Suppressor macrophage (primary cell): ENCODE measurements at regions not wholly inside any gene's neighbourhood (a gene's known extent, or its start where the extent isn't known, plus 50 kb on each side); places are given as distances from the start of the nearest gene placed in this dataset.
"Not testable (repeated sequence)": the region's sequence is repeated elsewhere in the genome, so short reads cannot be mapped to it uniquely, and the experiment has no call there.

Experiments used
- DNase-seq, 4 experiments: peaks; one replicate each; pipeline ENCODE4 v3.0.0-alpha.2; 2020 to 2022

DNA sequence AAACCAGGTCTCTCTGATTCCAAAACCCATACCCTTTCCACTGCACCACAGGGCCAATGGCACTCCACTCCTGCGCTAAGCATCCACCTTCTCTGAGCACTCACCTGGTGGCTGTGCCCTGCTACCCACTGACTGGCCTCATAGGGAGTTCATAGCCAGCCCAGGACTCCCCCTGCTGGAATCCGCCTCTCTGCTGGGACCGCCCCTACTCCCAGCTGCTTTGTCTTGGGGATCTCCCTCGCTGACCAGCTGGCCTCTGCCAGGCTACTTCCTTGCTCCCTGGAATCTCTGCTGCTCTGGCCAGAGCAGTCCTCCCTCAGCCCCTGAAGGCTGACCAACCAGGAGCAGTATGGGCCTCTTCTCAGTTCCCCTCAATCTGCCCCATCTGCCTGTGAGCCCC, 129.7 kb downstream of the FAXC start:
- DNase-seq = peak in 1 of 4 experiments; percentile 2

DNA sequence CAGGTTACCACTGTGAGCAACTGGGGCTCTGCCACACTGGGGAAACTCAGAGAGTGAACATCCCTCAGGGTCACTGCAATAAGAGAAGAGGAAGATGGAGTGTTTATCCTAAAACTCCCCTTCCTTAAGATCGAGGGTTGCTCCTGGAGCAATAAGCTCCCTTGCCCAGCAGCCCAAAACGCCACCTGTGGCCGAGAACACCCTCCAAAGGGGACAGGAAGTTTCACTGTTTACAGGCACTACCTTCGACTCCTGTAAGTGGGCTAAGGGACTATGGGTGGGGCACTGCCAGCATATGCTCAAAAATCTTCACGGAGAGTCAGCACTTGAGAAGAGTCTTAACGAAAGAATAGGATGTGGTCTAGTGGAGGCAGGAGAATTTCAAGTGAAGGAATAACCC, 132.5 kb downstream of the FAXC start:
- DNase-seq = no peak

DNA sequence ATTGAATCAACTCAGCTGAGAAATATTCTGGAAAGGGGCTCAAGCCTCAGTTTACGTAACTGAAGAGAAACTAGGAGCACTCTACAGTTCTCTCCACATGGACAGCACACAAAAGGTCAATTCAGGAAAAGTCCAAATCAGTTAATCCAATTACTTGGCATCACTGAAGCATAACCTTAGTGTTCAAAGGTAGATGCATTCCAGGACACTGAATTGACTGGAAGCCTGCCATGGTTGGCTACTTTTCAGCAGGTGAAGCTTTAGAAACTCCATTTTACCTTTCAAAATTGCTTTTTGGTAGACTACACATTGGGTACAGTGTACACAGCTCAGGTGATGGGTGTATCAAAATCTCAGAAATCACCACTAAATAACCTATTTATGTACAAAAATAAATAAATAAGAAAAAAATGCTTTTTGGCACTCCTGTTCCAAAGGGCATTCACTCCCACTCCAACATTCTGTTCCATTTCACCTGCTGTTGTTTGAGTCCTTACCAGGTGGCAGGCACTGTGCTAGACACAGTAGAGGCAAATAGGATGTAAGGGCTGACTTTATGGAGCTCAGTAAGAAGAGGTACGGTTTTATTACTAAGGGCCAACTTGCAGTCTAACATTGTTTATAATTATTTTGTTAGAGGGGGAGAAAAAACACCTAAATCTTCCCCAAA, 153.4 kb downstream of the FAXC start:
- no peak for DNase-seq

DNA sequence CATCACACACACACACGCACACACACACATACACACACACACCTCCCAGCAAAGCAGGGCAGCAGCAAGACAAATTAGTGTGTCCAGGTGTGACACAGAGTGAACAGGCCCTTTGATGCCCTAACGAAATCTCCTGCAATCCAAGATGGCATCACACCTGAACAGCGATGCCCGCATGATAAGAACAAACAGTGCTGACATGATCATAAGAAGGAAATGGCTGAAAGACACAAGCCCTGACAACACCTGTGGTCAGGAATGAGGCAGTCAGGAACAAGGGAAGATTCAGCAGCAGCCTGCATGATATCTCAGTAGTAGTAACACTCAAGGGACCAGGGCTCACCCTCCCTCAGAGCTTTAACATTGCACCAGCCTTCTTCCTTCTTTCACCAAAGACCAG, 156.9 kb downstream of the FAXC start:
- DNase-seq = no peak

DNA sequence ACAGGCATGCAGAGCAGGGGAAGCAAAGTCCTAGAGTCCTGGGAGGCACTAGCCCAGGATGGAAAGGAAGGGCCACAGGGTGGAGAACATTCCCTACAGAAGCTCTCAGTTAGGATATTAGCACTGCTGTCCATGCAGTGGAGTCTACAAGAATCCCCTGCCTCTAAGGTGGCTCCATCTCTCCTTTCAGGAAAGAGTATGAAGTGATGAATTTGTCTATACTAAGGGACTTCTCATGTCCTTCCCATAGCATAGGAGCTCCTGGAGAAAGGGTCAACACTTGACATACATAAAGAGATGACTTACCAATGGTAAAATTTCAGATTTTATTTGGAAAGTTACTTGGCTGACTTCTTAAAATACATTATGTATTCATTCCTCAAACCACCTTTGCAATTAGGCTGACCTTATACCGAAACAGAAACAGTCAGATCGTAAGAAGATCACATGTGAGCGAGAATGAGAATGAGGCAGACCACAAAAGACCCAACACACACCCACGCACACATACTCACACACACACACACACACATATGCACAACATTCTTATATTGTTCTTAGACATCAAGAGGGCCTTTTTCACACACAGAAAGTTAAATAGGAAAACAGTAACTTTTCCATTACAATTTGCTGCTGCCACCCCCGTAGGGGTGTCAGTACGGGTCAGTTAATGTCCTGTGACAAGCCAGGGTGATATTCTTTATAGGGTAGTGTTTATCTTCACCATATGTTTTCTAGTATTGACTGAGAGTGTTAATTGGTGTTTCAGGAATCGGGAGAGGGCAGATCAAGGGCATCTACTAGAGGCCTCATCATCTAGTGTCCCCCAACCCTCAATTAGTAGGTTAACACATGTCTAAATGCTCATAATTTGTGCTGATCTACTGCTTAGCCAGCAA, 159.4 kb downstream of the FAXC start:
- DNase-seq = no peak

DNA sequence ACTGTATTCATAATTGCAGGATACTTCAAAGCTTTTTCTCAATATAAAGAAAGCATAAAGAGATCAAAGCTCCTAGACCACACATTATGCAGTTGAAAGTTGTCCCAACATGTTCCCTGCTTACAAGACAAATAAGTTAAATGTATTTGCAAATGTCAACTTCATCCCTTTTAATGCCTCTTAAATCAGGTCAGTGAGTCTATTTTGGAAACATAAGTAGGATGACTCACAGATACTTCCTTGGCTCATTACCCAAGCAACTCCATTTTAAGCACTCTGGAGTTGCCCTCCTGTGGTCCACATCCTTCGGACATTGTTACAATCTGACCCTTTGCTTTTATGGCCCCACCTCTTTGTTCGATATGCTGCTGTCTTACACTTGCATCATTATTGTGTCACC, 162.0 kb downstream of the FAXC start:
- DNase-seq = no peak

DNA sequence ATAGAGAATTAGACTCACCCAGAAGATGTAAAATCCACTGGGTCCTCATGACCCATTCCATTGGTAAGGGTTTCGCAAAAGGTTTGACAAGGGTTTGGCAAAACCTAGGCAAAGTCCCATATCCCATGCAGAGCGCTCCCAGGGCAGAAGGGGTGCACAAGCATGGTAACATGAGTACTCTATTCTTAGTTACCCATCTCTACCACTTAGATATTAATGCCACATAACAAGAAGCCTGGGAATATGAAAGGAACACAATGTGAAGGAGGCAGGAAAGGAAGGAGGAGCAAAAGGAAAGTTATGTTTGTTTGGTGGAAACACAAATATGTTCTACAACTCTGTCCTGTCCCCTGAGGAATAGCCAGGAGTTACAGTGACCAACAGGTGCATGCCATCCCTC, 163.1 kb downstream of the FAXC start:
- no peak for DNase-seq

DNA sequence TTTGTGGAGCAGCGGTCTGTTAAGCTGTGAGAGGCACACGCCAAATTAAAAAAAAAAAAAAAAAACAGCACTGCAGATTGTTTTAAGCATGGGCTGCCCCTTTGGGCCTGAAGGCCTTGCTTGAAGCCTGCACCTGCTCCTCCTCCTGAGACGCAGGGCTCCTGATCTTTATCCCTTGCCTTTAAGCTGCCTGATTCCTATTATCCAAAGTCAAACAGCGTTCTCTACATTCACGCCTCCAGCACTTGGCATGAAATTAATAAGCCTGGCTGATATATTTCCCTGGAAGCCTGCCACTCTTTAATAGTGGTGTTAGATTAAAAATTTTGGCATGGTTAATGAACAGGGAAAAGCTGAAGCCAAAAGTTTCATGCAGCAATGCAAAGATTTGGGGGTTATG, 163.9 kb downstream of the FAXC start:
- DNase-seq = no peak

DNA sequence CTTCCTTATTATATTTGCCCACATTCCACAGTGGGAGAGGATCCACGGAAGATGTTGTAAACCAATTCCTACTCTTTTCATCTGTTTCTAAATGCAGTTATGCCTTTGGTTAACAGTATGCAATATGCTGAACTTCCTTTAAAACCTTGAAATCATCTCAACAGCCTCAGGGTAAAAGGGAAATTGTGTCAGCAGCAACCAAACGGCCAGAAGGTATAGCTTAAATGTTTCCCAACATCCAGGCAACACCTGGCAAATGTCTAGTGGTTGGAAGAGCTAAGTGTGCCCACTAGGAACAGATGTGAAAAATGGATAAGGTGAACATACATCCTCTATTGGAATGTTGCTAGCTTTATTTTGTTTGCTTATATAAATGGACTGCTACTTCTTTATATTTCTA, 164.8 kb downstream of the FAXC start:
- DNase-seq = no peak

DNA sequence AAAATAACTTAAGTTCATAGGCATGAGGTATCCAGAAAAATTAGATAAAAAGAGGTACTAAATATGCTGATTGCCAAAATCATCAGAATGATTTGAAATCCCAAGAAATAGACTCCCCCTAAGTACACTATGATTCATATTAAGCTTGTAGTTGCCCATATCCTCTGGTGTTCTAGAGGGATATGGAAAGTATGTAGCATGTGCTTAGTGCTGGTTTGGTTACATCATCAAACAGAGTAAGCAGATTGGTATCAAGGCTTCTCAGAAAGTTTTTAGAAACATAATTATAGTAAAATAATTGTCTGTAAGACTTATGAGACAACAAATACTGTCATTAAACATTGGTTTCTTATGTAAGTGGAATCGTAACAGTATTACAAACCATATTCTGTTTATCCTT, 166.4 kb downstream of the FAXC start:
- no peak for DNase-seq

DNA sequence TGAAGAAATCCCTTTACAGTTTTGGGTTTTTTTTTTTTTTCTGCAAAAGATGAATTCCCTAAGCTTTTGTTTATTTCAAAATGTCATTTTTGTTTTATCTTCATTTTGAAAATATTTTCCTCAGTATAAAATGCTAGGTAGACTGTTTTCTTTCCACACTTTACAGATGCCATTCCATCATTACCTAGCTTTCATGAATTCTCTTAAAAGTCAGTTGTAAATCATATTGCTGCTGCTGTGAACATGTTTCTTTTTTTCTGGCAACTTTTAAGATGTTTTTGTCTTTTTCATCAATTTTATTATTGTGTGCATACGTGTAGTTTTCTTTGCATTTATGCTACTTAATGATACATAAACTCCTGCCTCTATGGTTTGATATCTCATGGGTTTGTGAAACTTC, 168.3 kb downstream of the FAXC start:
- no peak for DNase-seq

DNA sequence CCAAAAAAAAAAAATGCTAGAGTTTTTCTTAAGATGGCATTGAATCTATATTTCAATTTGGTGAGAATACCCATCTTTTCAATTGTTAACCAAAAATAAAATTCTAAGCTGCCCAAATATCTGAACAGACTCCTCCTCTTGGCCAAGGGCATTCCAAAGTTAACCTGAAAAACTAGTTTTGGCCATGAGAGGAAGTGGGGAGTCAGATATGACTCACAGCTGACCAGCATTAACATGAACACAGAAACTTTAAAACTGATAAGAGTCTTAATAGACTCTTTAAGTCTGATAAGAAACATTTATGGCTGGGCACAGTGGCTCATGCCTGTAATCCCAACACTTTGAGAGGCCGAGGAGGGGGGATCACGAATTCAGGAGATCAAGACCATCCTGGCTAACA, 171.3 kb downstream of the FAXC start:
- DNase-seq = no peak

DNA sequence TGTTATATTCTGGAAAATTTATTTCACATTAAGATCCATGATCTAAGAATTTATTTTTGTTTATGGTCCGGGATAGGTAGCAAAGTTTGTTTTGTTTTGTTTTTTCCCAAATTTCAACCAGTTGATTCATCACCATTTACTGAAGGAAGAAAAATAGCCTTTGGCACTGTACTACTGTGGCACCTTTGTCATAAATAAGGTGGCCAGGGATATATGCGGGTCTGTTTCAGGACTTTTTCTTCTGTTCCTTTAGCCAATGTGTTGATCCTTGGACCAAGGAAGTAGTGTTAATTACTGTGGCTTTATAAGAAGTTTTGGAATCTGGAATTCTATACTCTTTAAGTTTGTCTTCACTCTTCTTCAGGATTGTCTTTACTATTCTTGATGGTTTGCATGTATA, 171.7 kb downstream of the FAXC start:
- no peak for DNase-seq

DNA sequence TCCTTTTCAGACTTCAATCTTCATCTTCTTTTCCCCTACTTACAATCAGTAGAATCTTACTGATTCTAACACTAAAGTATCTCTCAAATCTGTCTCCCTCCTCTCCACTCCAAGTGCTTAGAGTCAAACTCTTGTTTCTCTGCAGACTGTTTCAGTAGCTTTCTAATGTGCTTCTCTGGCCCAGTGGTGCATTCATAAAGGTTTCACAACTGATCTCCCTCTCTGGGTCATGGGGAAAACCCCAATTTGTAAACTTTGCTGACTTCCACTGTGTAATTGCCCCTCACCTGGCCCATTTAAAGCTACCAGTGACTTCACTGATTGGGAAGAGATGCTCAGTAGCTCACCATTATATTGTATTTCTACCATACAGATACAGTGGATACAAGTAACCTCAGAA, 183.6 kb downstream of the FAXC start:
- DNase-seq = no peak

DNA sequence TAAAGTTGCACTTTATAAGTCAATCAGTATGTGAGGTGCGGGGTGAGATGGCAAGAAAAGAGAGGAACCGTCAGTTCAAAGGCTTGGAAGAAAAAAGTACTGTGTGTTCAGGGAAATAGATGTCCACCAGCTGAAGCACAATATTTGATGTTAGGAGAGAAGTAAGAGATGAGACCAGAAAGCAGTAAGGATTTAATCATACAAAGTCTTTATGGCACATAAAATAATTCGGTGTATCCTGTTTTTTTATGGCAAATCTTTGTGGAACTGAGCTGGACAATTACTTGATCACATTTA, 197.2 kb downstream of the FAXC start:
- no peak for DNase-seq

DNA sequence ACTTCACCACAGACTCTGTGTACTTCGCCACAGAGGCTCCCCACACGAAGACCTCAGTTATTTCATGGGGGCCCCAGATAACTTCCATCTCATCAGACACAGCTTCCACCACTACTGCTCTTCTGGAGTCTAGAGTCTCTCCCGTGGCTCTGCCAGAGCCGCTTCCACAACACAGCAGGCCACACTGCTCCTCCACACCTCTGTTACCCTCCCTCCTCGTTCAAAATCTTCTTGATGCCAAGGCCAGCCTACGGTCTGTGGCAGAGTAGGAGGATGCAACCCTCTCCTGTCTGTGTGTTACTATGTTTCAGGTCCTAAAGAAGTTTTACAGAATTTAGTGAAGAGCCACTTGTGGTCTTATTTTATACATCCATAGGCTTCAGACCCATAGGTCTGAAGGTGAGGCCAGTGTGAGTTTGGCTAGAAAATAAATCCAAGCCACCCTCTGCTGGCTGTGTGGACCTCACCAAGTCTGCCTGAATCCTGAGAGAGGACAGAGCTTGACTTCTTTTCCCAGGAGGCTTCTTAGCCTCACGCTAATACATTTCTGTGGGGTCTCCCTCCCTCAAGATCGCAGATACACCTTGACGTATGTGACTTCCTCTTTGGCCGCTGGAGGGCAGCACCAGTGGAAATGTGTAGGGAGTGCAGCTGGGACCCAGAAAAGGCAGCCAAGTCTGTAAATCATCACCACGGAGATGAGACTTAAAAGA, 197.7 kb downstream of the FAXC start:
- peak; percentile 17 to 50 (median 28) for DNase-seq

DNA sequence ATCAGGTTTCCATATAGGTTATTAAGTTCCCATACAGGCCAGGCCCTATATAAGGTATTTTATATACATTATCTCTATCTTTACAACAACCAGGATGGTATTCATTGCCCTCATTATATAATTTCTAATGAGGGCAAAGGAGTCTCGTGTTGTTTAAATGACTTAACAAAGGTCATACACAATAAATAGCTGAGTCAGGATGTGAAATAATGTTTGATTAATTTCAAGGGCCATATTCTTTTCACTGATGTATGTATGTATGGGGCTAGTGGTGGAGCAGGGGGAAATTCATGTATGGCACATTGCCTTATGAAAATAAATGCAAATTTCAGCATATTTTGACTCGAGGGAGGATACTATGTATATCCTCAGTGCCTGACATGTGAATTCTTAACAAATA, 200.7 kb downstream of the FAXC start:
- no peak for DNase-seq

DNA sequence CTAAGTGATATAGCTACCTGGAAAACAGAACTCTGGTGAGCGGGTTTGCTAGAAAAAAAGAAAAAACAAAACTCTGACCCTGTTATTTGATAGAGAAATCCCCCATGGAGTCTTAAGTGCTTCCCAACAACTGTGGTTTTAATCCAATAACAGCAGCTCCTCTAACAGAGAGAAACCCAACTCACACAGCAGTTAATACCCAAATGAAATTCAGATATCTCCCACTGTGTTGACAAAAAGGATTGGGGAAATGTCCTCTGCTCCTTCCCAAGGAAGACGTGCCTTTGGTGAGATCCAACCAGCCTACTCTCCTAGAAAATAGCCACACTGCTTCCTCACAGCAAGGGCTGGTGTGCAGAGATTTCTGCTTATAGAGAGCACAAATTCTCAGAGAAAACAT, 200.4 kb upstream of the FBXL4 start:
- no peak for DNase-seq

DNA sequence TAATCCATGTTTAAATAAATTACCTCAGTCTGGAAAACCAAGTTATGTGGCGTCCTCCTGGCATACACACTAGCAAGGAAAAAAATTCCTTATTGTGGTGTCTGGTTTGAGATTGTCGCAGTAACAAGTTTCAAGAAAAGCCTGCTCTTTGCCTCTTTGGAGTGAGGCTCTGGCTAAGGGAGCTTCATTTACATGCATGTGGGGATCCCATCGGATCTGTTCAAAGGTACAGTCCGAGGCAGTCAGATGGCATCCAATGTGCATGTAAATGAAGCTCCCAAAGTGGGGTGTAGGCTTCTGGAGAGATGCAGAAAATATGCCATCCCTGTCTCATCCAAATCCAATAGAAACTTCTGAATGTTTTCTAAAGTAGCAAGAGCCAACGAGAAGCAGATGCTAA, 199.5 kb upstream of the FBXL4 start:
- DNase-seq = no peak

DNA sequence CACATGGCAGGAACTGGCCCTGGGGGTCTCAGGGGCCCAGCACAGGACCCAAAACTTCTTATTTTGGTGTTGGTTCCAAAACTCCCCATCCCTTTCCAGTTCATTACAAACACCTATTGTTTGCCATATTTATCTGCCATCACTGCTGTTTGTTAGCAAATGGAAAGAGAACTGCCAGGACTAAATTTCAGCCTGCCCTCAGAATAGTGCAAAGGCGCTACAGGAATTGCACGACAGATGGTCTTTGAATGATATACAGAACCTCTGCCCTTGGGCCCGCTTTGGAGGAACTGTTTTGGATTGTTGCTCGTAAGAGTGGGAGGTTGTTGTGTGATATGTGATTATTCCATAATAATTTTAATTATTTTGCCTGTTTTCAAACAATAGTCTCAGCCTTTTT, 199.0 kb upstream of the FBXL4 start:
- DNase-seq = no peak

DNA sequence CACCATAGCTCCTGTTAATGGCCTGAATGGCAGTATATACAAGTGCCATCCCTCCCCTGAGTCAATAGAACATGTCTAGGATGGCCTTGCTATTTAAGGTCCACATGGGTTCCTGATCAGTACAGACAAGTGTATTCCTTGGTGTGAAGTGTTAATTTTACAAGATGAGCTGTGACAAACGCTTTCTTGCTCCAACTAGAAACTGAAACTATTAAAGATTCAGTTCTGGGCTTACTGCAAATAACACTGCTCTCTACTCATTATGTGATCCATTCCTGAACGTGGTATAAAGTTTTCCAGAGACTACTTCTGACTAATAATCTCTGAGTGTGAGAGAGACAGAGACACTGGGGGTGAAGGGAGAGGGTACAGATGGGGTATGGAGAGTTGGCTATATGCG, 198.0 kb upstream of the FBXL4 start:
- no peak for DNase-seq

DNA sequence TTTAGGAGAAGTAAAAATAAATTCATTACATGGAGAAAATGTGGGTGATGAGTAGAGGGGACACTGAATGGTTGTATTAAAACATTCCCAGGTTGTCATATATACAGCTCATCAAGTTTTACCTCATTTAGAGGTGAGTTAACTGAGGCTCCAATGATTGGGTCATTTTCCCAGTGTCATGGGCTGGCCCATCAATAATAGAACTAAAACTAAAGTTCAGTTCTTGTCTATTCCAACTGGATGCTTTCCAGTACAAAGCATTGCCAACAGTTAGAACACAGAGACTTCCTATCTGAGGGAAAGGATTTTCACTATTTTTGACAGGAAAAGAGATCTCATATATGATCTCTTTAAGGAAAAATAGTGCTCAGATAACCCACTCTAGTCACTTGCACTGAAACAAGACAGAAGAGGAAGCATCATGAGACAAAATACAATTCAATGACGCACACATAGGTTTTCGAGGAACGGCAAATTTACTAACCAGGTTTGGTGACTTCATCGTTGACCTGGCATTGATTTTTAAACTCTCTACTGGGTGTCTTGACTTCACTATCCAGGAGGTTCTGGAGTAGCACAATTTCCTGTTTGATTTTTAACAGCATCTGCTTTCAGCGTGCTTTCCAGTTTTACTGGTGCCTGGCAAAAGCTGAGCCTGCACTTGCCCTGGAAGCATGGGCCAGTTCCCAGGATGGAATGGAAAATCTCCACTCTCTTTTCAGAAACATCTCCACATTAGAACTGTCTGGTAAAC, 195.5 kb upstream of the FBXL4 start:
- DNase-seq = no peak

DNA sequence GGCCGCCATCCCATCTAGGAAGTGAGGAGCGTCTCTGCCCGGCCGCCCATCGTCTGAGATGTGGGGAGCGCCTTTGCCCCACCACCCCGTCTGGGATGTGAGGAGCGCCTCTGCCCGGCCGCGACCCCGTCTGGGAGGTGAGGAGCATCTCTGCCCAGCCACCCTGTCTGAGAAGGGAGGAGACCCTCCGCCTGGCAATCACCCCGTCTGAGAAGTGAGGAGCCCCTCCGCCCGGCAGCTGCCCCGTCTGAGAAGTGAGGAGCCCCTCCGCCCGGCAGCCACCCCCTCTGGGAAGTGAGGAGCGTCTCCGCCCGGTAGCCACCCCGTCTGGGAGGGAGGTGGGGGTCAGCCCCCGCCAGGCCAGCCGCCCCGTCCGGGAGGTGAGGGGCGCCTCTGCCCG, 194.2 kb upstream of the FBXL4 start:
- DNase-seq = not testable (repeated sequence)
